Endothelial cell (in vitro differentiated cells): ENCODE measurements at regions not wholly inside any gene's neighbourhood (a gene's known extent, or its start where the extent isn't known, plus 50 kb on each side); places are given as distances from the start of the nearest gene placed in this dataset.
A peak's percentile ranks its signal among the peaks of the same experiment; 100 is the strongest.
"Not testable (repeated sequence)": the region's sequence is repeated elsewhere in the genome, so short reads cannot be mapped to it uniquely, and the experiment has no call there.

Experiments used
- DNase-seq: peaks from one replicate; pipeline ENCODE4 v3.0.0; 2021; ENCODE audit warnings: low spot score
- H3K27ac Mint-ChIP-seq: one replicate; pipeline ENCODE4 v1.8.0; 2021; ENCODE audit warnings: mixed read lengths, inconsistent platforms; ENCODE audit not compliant: unreplicated experiment
- H3K27me3 Mint-ChIP-seq: one replicate; pipeline ENCODE4 v1.8.0; 2021; ENCODE audit warnings: mild to moderate bottlenecking, moderate library complexity, mixed read lengths, inconsistent platforms; ENCODE audit not compliant: unreplicated experiment
- H3K36me3 Mint-ChIP-seq: one replicate; pipeline ENCODE4 v1.8.0; 2021; ENCODE audit warnings: mild to moderate bottlenecking, low read depth, mixed read lengths, inconsistent platforms; ENCODE audit not compliant: unreplicated experiment
- H3K4me1 Mint-ChIP-seq: one replicate; pipeline ENCODE4 v1.8.0; 2021; ENCODE audit warnings: mild to moderate bottlenecking, mixed read lengths, inconsistent platforms; ENCODE audit not compliant: unreplicated experiment
- H3K4me3 Mint-ChIP-seq: one replicate; pipeline ENCODE4 v1.8.0; 2021; ENCODE audit warnings: mild to moderate bottlenecking, mixed read lengths, inconsistent platforms; ENCODE audit not compliant: unreplicated experiment
- H3K9me3 Mint-ChIP-seq: one replicate; pipeline ENCODE4 v1.8.0; 2021; ENCODE audit warnings: mixed read lengths, inconsistent platforms; ENCODE audit not compliant: unreplicated experiment
- TF ChIP-seq, protein P1 (sequence below): fragments of 200-600 bp; sonication (generic); IDR thresholded peaks from one replicate; pipeline ENCODE4 v1.5.0; 2021; ENCODE audit warnings: antibody characterized with exemption; ENCODE audit not compliant: unreplicated experiment

DNA sequence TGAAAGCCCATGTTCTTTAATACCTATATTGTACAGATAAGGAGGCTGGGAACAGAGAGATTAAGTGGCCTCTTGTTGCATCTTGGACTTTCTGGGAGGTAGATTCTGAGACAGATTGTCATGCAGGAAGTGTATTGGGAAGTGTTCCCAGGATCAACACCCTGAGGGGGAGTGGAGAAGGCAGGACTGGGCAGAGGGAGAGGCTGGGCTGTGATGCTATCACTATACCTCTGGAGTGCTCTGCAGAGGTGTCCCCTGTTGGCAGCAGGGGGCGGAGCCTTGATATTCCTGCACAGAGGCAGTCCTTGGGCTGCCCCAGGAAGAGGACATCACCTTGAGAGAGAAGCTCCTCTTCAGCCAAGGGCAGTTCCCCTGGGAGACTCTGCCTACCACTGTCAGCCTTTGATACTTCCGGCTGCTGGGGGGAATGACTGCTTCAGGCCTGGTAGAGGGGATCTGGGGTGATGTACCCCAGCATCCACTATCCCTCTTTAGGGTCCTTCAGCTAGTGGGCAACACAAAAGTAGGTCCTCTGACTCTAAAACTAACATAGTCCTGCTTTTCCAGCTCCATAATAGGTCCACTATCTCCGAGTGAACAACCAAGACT is 97.4 kb upstream of the RNU6-1 start:
- Mint-ChIP-seq H3K4me3 (no peak overlapping the region), H3K27ac (no peak overlapping the region), H3K9me3 (no peaks in the 10 kb centered on the region), H3K36me3 (peaks cover 9% of the 10 kb centered on the region), H3K4me1 (peaks cover 51% of the 10 kb centered on the region), H3K27me3 (no peaks in the 10 kb centered on the region)
- no peak for DNase-seq
- TF ChIP-seq, protein P1, sequence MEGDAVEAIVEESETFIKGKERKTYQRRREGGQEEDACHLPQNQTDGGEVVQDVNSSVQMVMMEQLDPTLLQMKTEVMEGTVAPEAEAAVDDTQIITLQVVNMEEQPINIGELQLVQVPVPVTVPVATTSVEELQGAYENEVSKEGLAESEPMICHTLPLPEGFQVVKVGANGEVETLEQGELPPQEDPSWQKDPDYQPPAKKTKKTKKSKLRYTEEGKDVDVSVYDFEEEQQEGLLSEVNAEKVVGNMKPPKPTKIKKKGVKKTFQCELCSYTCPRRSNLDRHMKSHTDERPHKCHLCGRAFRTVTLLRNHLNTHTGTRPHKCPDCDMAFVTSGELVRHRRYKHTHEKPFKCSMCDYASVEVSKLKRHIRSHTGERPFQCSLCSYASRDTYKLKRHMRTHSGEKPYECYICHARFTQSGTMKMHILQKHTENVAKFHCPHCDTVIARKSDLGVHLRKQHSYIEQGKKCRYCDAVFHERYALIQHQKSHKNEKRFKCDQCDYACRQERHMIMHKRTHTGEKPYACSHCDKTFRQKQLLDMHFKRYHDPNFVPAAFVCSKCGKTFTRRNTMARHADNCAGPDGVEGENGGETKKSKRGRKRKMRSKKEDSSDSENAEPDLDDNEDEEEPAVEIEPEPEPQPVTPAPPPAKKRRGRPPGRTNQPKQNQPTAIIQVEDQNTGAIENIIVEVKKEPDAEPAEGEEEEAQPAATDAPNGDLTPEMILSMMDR, result no peak

DNA sequence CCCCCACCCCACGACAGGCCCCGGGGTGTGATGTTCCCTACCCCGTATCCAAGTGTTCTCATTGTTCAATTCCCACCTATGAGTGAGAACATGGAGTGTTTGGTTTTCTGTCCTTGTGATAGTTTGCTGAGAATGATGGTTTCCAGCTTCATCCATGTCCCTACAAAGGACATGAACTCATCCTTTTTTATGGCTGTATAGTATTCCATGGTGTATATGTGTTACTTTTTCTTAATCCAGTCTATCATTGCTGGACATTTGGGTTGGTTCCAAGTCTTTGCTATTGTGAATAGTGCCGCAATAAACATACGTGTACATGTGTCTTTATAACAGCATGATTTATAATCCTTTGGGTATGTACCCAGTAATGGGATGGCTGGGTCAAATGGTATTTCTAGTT is 99.3 kb upstream of the RNU6-1 start:
- H3K27me3 Mint-ChIP-seq, H3K36me3 Mint-ChIP-seq, H3K9me3 Mint-ChIP-seq, H3K4me3 Mint-ChIP-seq, DNase-seq: not testable (repeated sequence)
- peak overlapping the region; percentile 72 for H3K27ac Mint-ChIP-seq
- H3K4me1 Mint-ChIP-seq, result peaks cover 52% of the 10 kb centered on the region

DNA sequence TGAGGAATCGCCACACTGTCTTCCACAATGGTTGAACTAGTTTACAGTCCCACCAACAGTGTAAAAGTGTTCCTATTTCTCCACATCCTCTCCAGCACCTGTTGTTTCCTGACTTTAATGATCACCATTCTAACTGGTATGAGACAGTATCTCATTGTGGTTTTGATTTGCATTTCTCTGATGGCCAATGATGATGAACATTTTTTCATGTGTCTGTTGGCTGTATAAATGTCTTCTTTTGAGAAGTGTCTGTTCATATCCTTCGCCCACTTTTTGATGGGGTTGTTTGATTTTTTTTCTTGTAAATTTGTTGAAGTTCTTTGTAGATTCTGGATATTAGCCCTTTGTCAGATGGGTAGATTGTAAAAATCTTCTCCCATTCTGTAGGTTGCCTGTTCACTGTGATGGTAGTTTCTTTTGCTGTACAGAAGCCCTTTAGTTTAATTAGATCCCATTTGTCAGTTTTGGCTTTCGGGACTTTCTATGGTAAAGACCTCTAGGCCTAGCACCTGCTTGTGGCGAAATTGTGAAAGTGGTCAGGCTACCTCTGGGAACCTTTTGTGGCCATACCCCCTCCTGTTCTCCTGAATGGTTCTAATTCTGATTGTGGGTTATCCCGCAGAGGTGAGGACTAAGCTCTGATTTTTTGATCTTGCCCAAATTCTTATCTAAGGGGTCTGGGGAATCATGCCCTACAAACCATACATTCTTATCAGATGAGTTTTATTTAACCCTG is 99.9 kb upstream of the RNU6-1 start:
- H3K4me3 Mint-ChIP-seq, DNase-seq, H3K9me3 Mint-ChIP-seq, H3K36me3 Mint-ChIP-seq, H3K27me3 Mint-ChIP-seq: not testable (repeated sequence)
- Mint-ChIP-seq H3K27ac (peak overlapping the region; percentile 72), H3K4me1 (peaks cover 55% of the 10 kb centered on the region)

DNA sequence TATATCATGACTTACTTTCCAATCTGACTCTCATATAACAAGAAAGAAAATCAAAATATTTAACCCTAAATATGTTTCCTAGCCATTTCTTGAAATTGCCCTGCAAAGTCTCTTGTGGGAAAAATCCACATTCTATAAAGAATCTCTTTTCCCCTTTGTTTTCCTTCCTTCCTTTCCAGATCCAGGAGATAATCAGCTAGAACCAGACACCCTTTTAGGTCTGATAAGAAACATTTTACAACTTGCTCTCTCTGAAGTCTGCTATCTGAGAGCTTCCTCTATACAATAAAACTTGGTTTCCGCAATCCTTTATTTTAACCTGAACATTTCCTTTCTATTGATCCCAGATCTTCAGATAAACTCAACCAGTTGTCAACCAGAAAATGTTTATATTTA is 100.5 kb upstream of the RNU6-1 start:
- no peak overlapping the region for H3K4me3 Mint-ChIP-seq
- H3K27me3 Mint-ChIP-seq, result no peaks in the 10 kb centered on the region
- peak overlapping the region; percentile 72 for H3K27ac Mint-ChIP-seq
- peaks cover 58% of the 10 kb centered on the region for H3K4me1 Mint-ChIP-seq
- DNase-seq, result no peak
- TF ChIP-seq, protein P1, result no peak
- no peaks in the 10 kb centered on the region for H3K9me3 Mint-ChIP-seq
- H3K36me3 Mint-ChIP-seq, result peaks cover 2% of the 10 kb centered on the region

DNA sequence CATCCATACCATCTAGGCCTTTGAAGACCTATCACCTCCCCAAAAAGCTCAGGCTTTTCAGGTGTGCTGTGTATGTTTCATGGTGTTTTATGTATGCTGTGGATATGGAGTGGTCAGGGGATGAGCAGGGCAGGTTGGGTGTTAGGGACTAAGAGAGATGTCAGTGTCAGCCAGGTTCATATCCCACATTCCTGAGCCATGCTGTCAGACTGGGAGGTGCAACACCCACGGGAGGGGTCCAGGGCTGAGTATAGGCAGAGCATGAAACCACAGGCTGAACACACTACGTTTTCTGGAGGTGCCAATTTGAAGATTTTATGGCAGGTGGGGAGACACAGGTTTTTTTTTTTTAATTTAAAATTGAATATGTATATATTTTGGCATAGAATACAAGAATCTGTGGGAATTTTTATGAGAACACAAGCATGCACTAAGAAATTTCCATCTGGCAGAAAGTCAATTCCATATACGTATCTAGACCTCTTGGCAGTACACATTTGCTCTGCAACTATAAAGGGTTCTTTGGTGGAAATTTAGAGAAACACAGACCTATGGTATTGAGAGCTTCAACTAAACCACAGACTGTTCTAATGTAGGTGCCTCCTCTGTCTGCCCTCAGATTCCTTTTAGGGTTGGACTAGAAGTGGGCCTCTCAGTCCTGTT is 101.9 kb upstream of the RNU6-1 start:
- Mint-ChIP-seq H3K36me3 (no peaks in the 10 kb centered on the region), H3K27ac (peak overlapping the region; percentile 19), H3K4me1 (peaks cover 70% of the 10 kb centered on the region), H3K9me3 (no peaks in the 10 kb centered on the region), H3K27me3 (no peaks in the 10 kb centered on the region), H3K4me3 (no peak overlapping the region)
- TF ChIP-seq, protein P1, result no peak
- no peak for DNase-seq

DNA sequence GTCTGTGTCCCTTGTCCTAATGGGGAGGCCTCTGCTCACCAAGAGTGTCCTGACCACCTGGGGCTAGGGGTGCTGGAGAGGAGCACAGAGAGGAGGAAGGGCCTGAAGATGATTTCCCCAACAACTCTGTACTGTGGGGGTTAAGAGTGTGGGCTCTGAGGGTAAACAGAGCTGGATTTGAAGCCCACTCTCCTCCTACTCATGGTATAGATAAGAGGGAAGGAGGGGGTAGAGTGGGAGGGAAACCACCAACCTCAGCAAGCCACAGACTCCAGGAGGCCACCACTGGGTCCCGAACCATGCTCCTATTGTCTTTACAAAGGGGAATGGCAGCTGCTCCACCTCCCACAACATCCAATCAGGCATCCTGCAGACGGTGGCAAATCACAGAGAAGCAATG is 103.6 kb upstream of the RNU6-1 start:
- TF ChIP-seq, protein P1, result no peak
- Mint-ChIP-seq H3K9me3 (no peaks in the 10 kb centered on the region), H3K36me3 (no peaks in the 10 kb centered on the region), H3K27me3 (no peaks in the 10 kb centered on the region), H3K4me3 (no peak overlapping the region), H3K27ac (no peak overlapping the region), H3K4me1 (peaks cover 57% of the 10 kb centered on the region)
- DNase-seq, result no peak
